ENCODE measurements at regions not wholly inside any gene's neighbourhood (a gene's known extent, or its start where the extent isn't known, plus 50 kb on each side); places are given as distances from the start of the nearest gene placed in this dataset.

- H3K79me2 ChIP-seq (ENCODE audit: insufficient read depth, low read length): no peaks in the 10 kb centered on the region
- no peak for TF ChIP-seq CTCF (IDR thresholded peaks at IDR 0.05)
- H3K36me3 Mint-ChIP-seq: no peaks in the 10 kb centered on the region
- no peaks in the 10 kb centered on the region for H3K9me3 ChIP-seq (replicated peaks in 1 of 2; ENCODE audit: control insufficient read depth in 1 of 2, insufficient read depth in 1 of 2, low read length in 2 of 2)
- H2AFZ ChIP-seq (ENCODE audit: insufficient read depth, low read depth, low read length, poor library complexity, severe bottlenecking): no peak overlapping the region
- H3K36me3 ChIP-seq (replicated peaks in 1 of 2; ENCODE audit: control insufficient read depth in 1 of 2, insufficient read depth in 2 of 2, low read length in 2 of 2): no peaks in the 10 kb centered on the region
- no peak overlapping the region for H3K27ac Mint-ChIP-seq
- no peaks in the 10 kb centered on the region for H3K27me3 Mint-ChIP-seq (ENCODE audit: low read depth in 3 of 3)
- no peak overlapping the region for H3K4me3 Mint-ChIP-seq
- peaks cover 24 to 27% of the 10 kb centered on the region in 2 donors for H3K4me1 ChIP-seq (ENCODE audit: control insufficient read depth in 1 of 2, insufficient read depth in 2 of 2, low read length in 2 of 2)
- H3K4me2 ChIP-seq (replicated peaks; ENCODE audit: extremely low read depth, low read length, poor library complexity, severe bottlenecking): no peak overlapping the region
- no peak for DNase-seq
- peaks cover 35% of the 10 kb centered on the region for H3K4me1 Mint-ChIP-seq
- no CpG with 5 or more reads among the region's 2 CpGs for WGBS (ENCODE audit: insufficient coverage)
- no peak overlapping the region for H3K4me3 ChIP-seq (replicated peaks in 1 of 3; ENCODE audit: low read depth in 2 of 3, low read length in 3 of 3)
- H3K9ac ChIP-seq (ENCODE audit: insufficient read depth, low read length, poor library complexity, severe bottlenecking): no peak overlapping the region
- no peak overlapping the region for H3K27ac ChIP-seq (ENCODE audit: low read depth in 1 of 2, low read length in 2 of 2)
- H4K20me1 ChIP-seq (ENCODE audit: insufficient read depth, low read length): no peaks in the 10 kb centered on the region
- H3K9me3 Mint-ChIP-seq: no peaks in the 10 kb centered on the region
- no peaks in the 10 kb centered on the region for H3K27me3 ChIP-seq (ENCODE audit: control insufficient read depth in 2 of 2, insufficient read depth in 2 of 2, low read length in 2 of 2)
- intact Hi-C loops (cut with micrococcal nuclease): no loop called here
Observed at GRCh38 chr5:62727861-62728260, 149.2 kb downstream of the LRRC70 start.

GRCh38 chr5:62727184-62727583, 148.6 kb downstream of the LRRC70 start:
- H3K4me2 ChIP-seq (replicated peaks; ENCODE audit: extremely low read depth, low read length, poor library complexity, severe bottlenecking): no peak overlapping the region

More at GRCh38 chr5:62727184-62727583, 148.6 kb downstream of the LRRC70 start:
- peaks cover 28% of the 10 kb centered on the region for H3K4me1 Mint-ChIP-seq
- Histone ChIP-seq H3K4me3 (replicated peaks in 1 of 3; ENCODE audit: low read depth in 2 of 3, low read length in 3 of 3) (no peak overlapping the region), H4K20me1 (ENCODE audit: insufficient read depth, low read length) (no peaks in the 10 kb centered on the region), H3K9ac (ENCODE audit: insufficient read depth, low read length, poor library complexity, severe bottlenecking) (no peak overlapping the region), H3K27ac (ENCODE audit: low read depth in 1 of 2, low read length in 2 of 2) (no peak overlapping the region), H2AFZ (ENCODE audit: insufficient read depth, low read depth, low read length, poor library complexity, severe bottlenecking) (no peak overlapping the region), H3K27me3 (ENCODE audit: control insufficient read depth in 2 of 2, insufficient read depth in 2 of 2, low read length in 2 of 2) (no peaks in the 10 kb centered on the region), H3K4me1 (ENCODE audit: control insufficient read depth in 1 of 2, insufficient read depth in 2 of 2, low read length in 2 of 2) (peaks cover 18 to 20% of the 10 kb centered on the region in 2 donors), H3K9me3 (replicated peaks in 1 of 2; ENCODE audit: control insufficient read depth in 1 of 2, insufficient read depth in 1 of 2, low read length in 2 of 2) (no peaks in the 10 kb centered on the region), H3K79me2 (ENCODE audit: insufficient read depth, low read length) (no peaks in the 10 kb centered on the region), H3K36me3 (replicated peaks in 1 of 2; ENCODE audit: control insufficient read depth in 1 of 2, insufficient read depth in 2 of 2, low read length in 2 of 2) (no peaks in the 10 kb centered on the region)
- H3K4me3 Mint-ChIP-seq: no peak overlapping the region
- H3K27me3 Mint-ChIP-seq (ENCODE audit: low read depth in 3 of 3): no peaks in the 10 kb centered on the region
- no peak overlapping the region for H3K27ac Mint-ChIP-seq
- intact Hi-C loops (cut with micrococcal nuclease): no loop called here
- no peak for TF ChIP-seq CTCF (IDR thresholded peaks at IDR 0.05)
- 80% methylated on average over 1 of the region's 3 CpGs for WGBS (ENCODE audit: insufficient coverage)
- no peaks in the 10 kb centered on the region for H3K36me3 Mint-ChIP-seq
- no peak for DNase-seq
- H3K9me3 Mint-ChIP-seq: no peaks in the 10 kb centered on the region

Data from CD14-positive monocyte (primary cell).